HCT116 (cell line): ENCODE measurements at regions not wholly inside any gene's neighbourhood (a gene's known extent, or its start where the extent isn't known, plus 50 kb on each side); places are given as distances from the start of the nearest gene placed in this dataset.

Experiments
- ATAC-seq: fragments of 200-7000 bp; cut with Tn5 transposase; 2 replicates; pipeline ENCODE4 v1.9.1; 2020; ENCODE audit warnings: mild to moderate bottlenecking, moderate library complexity
- BruUV-seq: library from RNA; stranded (reverse); fragments of 400-500 nt; replicated peaks from 2 replicates; lab custom pipeline; 2021; lab: Mats Ljungman, UMichigan
- CTCF ChIA-PET: fragments of 300-600 bp; sonication (Branson Sonifier 250); formaldehyde crosslinking; loops from one replicate; lab custom pipeline; 2021; ENCODE audit warnings: antibody characterized with exemption; lab: Charles Lee
- POLR2A ChIA-PET: fragments of 300-600, 350-600 bp; sonication (Branson Sonifier 250); formaldehyde crosslinking; loops from one replicate; lab custom pipeline; 2021; ENCODE audit warnings: antibody characterized with exemption; lab: Charles Lee
- RAD21 ChIA-PET, 2 experiments: fragments of 300-600 bp; sonication (Branson Sonifier 250); formaldehyde crosslinking; loops; one replicate each; lab custom pipeline; 2023; ENCODE audit warnings: low total read pairs in 2 of 2; ENCODE audit not compliant: uncharacterized antibody in 2 of 2, unreplicated experiment in 2 of 2, low non-redundant PET in 1 of 2; lab: Charles Lee
- DNase-seq: peaks from one replicate; pipeline ENCODE4 v3.0.0-alpha.2; 2010; ENCODE audit warnings: low read depth, low spot score
- H2AFZ ChIP-seq: fragments of 200-600 bp; shearing (Covaris generic), sonication (generic); 2 replicates; pipeline ENCODE4 v1.6.1; 2017; ENCODE audit warnings: low read depth, mixed run types, mixed read lengths, antibody characterized with exemption, low read length; ENCODE audit not compliant: poor library complexity, severe bottlenecking
- H3K27ac ChIP-seq: 2 replicates; pipeline ENCODE4 v1.5.1; 2012; ENCODE audit warnings: low read depth, low read length
- H3K27me3 ChIP-seq: fragments of 200-600 bp; sonication (generic); 2 replicates; pipeline ENCODE4 v1.6.1; 2016; ENCODE audit warnings: mixed run types, low read length, mixed read lengths; ENCODE audit not compliant: insufficient read depth
- H3K36me3 ChIP-seq, 2 experiments: fragments of 200-500 bp in 1 of 2; fragments of 200-600 bp in 1 of 2; sonication (Bioruptor generic) in 1 of 2; sonication (generic) in 1 of 2; 2 replicates each; pipeline versions ENCODE4 v1.5.1 to v1.6.1; 2014 to 2016; ENCODE audit warnings: low read length in 2 of 2, inconsistent platforms in 1 of 2, mixed read lengths in 1 of 2, mixed run types in 1 of 2; ENCODE audit not compliant: insufficient read depth in 2 of 2, control insufficient read depth in 1 of 2
- H3K4me1 ChIP-seq, 2 experiments: fragments of 200-600 bp in 1 of 2; sonication (generic) in 1 of 2; 2 replicates each; pipeline versions ENCODE4 v1.5.1 to v1.6.1; 2012 to 2017; ENCODE audit warnings: low read length in 2 of 2, inconsistent platforms in 1 of 2, mild to moderate bottlenecking in 1 of 2, mixed read lengths in 1 of 2, mixed run types in 1 of 2, moderate library complexity in 1 of 2; ENCODE audit not compliant: insufficient read depth in 2 of 2, control insufficient read depth in 1 of 2
- H3K4me2 ChIP-seq: fragments of 200-600 bp; sonication (generic); 2 replicates; pipeline ENCODE4 v1.6.1; 2017; ENCODE audit warnings: mixed run types, low read length, mixed read lengths
- H3K4me3 ChIP-seq, 2 experiments: fragments of 200-600 bp in 1 of 2; sonication (generic) in 1 of 2; replicated peaks in 1 of 2; 2 replicates each; pipeline ENCODE4 v1.5.1; 2011 to 2016; ENCODE audit warnings: low read length in 2 of 2, control low read depth in 1 of 2, low read depth in 1 of 2, mild to moderate bottlenecking in 1 of 2, mixed read lengths in 1 of 2, mixed run types in 1 of 2
- H3K79me2 ChIP-seq: fragments of 200-600 bp; sonication (generic); 2 replicates; pipeline ENCODE4 v1.6.1; 2017; ENCODE audit warnings: mild to moderate bottlenecking, mixed run types, low read length, moderate library complexity, mixed read lengths; ENCODE audit not compliant: insufficient read depth
- H3K9ac ChIP-seq: fragments of 200-600 bp; sonication (generic); 2 replicates; pipeline ENCODE4 v1.6.1; 2016; ENCODE audit warnings: low read length, mixed read lengths
- H3K9me2 ChIP-seq: fragments of 200-600 bp; sonication (generic), shearing (Covaris generic); 2 replicates; pipeline ENCODE4 v1.6.1; 2017; ENCODE audit warnings: mixed run types, mild to moderate bottlenecking, moderate library complexity; ENCODE audit not compliant: insufficient read depth
- H3K9me3 ChIP-seq, 2 experiments: fragments of 200-500 bp in 1 of 2; fragments of 200-600 bp in 1 of 2; sonication (Bioruptor generic) in 1 of 2; sonication (generic) in 1 of 2; 2 replicates each; pipeline ENCODE4 v1.6.1; 2014 to 2017; ENCODE audit warnings: low read length in 2 of 2, mixed read lengths in 2 of 2, inconsistent platforms in 1 of 2, low read depth in 1 of 2, mild to moderate bottlenecking in 1 of 2, mixed run types in 1 of 2, moderate library complexity in 1 of 2; ENCODE audit not compliant: control insufficient read depth in 1 of 2, insufficient read depth in 1 of 2
- H4K20me1 ChIP-seq: fragments of 200-600 bp; sonication (generic), shearing (Covaris generic); 2 replicates; pipeline ENCODE4 v1.6.1; 2017; ENCODE audit warnings: mixed run types, mild to moderate bottlenecking, moderate library complexity; ENCODE audit not compliant: insufficient read depth
- CBX3 ChIP-seq: IDR thresholded peaks from 2 replicates; pipeline ENCODE4 v1.6.1; 2012; ENCODE audit warnings: low read depth
- CEBPB ChIP-seq: IDR thresholded peaks from 2 replicates; pipeline ENCODE4 v1.6.1; 2012; ENCODE audit warnings: low read depth
- EGR1 ChIP-seq: IDR thresholded peaks from 2 replicates; pipeline ENCODE4 v1.6.1; 2012; ENCODE audit warnings: low read depth
- ELF1 ChIP-seq: IDR thresholded peaks from 2 replicates; pipeline ENCODE4 v1.6.1; 2012; ENCODE audit warnings: low read depth, borderline replicate concordance
- EZH2 ChIP-seq: fragments of 200-600 bp; sonication (generic); IDR thresholded peaks from 2 replicates; pipeline ENCODE4 v1.6.1; 2017; ENCODE audit warnings: antibody characterized with exemption, mixed run types
- EZH2phosphoT487 ChIP-seq: fragments of 200-600 bp; IDR thresholded peaks from 2 replicates; pipeline ENCODE4 v1.6.1; 2018; ENCODE audit warnings: antibody characterized with exemption, borderline replicate concordance
- FOSL1 ChIP-seq: IDR thresholded peaks from 2 replicates; pipeline ENCODE4 v1.6.1; 2012; ENCODE audit warnings: low read depth
- POLR2AphosphoS5 ChIP-seq: IDR thresholded peaks from 2 replicates; pipeline ENCODE4 v1.6.1; 2011; ENCODE audit warnings: mild to moderate bottlenecking, low read depth, low read length, moderate library complexity
- RAD21 ChIP-seq: IDR thresholded peaks from 2 replicates; pipeline ENCODE4 v1.6.1; 2012; ENCODE audit warnings: low read depth, mild to moderate bottlenecking
- SRF ChIP-seq: IDR thresholded peaks from 2 replicates; pipeline ENCODE4 v1.6.1; 2012; ENCODE audit warnings: low read depth
- TCF7L2 ChIP-seq: IDR thresholded peaks from 2 replicates; pipeline ENCODE4 v1.7.0; 2011; ENCODE audit warnings: borderline replicate concordance, inconsistent platforms; ENCODE audit not compliant: insufficient read depth, insufficient read length; ENCODE audit errors: extremely low read depth
- YY1 ChIP-seq: IDR thresholded peaks from 2 replicates; pipeline ENCODE4 v1.6.1; 2011; ENCODE audit warnings: low read length, low read depth, moderate library complexity, mild to moderate bottlenecking; ENCODE audit not compliant: insufficient replicate concordance; ENCODE audit errors: extremely low read depth
- ZNF274 ChIP-seq: fragments of 200-500 bp; sonication (Bioruptor generic); IDR thresholded peaks from 2 replicates; pipeline ENCODE4 v1.6.1; 2014; ENCODE audit warnings: mild to moderate bottlenecking, low read depth, low read length, inconsistent platforms
- intact Hi-C: fragments of 100-400 bp; cut with micrococcal nuclease; formaldehyde crosslinking; loops from 2 replicates; pipeline ENCODE4 v1.10.0; 2022
- TF ChIP-seq, protein P1 (sequence below): IDR thresholded peaks from 2 replicates; pipeline ENCODE4 v1.6.1; 2012
- TF ChIP-seq, protein P2 (sequence below): IDR thresholded peaks from 2 replicates; pipeline ENCODE4 v1.6.1; 2011; ENCODE audit warnings: mild to moderate bottlenecking, low read length, moderate library complexity; ENCODE audit not compliant: insufficient replicate concordance; ENCODE audit errors: extremely low read depth
- TF ChIP-seq, protein P3 (sequence below): IDR thresholded peaks from 2 replicates; pipeline ENCODE4 v1.6.1; 2012; ENCODE audit warnings: low read depth

DNA sequence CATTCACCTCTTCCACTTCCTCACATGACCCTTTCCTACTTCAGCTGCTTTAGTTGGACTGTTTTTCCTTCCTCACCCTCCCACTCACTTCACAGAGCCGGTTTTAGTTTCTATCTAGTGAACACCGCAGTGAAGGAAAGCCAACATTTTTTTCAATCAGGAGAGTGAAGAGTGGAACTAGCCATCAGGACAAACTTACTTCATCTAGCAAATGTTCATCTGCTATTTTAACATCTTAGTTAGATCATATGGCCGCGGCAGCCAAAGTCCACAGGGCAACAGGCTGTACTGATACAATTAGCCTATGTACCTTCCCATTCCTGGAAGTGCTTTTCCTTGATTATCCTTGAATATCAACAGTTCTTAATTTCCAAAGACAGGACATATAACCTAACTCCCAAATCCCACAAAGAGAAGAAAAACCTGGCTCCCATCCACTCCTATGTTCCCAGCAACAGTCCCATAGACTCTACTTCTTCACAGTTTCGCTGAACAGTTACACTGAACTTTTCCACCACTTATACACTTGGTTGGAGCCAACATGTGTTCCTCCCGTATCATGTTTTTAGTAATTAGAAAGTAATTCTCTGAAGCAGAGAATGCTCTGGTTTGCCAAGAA lies 456.2 kb upstream of the THBS1 start:
- Histone ChIP-seq H3K27me3 (no peaks in the 10 kb centered on the region), H4K20me1 (no peaks in the 10 kb centered on the region), H3K79me2 (no peaks in the 10 kb centered on the region), H3K9me3 (no peaks in the 10 kb centered on the region), H3K4me1 (peaks cover 26 to 42% of the 10 kb centered on the region in 2 experiments), H3K9me2 (no peaks in the 10 kb centered on the region), H3K4me3 (no peak overlapping the region), H3K4me2 (no peak overlapping the region), H3K36me3 (no peaks in the 10 kb centered on the region), H3K27ac (no peak overlapping the region), H2AFZ (no peak overlapping the region), H3K9ac (no peak overlapping the region)
- intact Hi-C loops, result loop anchor here (5.0 kb wide), 1 partner anchor 633 kb away; no protein-coding TSS in a partner anchor
- ATAC-seq (no peak), DNase-seq (no peak)
- RAD21 ChIA-PET, result no interaction called here
- POLR2A ChIA-PET, result no interaction called here
- TF ChIP-seq SRF, result no peak
- no peak for TF ChIP-seq YY1
- TF ChIP-seq EZH2phosphoT487, result no peak
- no peak for TF ChIP-seq ZNF274
- no peak for TF ChIP-seq CEBPB
- no peak for TF ChIP-seq ELF1
- no peak for TF ChIP-seq FOSL1
- TF ChIP-seq POLR2AphosphoS5, result no peak
- no peak for TF ChIP-seq TCF7L2
- no peak for TF ChIP-seq RAD21
- TF ChIP-seq, protein P1, sequence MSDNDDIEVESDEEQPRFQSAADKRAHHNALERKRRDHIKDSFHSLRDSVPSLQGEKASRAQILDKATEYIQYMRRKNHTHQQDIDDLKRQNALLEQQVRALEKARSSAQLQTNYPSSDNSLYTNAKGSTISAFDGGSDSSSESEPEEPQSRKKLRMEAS, result no peak
- TF ChIP-seq, protein P2, sequence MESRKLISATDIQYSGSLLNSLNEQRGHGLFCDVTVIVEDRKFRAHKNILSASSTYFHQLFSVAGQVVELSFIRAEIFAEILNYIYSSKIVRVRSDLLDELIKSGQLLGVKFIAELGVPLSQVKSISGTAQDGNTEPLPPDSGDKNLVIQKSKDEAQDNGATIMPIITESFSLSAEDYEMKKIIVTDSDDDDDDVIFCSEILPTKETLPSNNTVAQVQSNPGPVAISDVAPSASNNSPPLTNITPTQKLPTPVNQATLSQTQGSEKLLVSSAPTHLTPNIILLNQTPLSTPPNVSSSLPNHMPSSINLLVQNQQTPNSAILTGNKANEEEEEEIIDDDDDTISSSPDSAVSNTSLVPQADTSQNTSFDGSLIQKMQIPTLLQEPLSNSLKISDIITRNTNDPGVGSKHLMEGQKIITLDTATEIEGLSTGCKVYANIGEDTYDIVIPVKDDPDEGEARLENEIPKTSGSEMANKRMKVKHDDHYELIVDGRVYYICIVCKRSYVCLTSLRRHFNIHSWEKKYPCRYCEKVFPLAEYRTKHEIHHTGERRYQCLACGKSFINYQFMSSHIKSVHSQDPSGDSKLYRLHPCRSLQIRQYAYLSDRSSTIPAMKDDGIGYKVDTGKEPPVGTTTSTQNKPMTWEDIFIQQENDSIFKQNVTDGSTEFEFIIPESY, result no peak
- no peak for TF ChIP-seq CBX3
- TF ChIP-seq EZH2, result no peak
- TF ChIP-seq, protein P3, sequence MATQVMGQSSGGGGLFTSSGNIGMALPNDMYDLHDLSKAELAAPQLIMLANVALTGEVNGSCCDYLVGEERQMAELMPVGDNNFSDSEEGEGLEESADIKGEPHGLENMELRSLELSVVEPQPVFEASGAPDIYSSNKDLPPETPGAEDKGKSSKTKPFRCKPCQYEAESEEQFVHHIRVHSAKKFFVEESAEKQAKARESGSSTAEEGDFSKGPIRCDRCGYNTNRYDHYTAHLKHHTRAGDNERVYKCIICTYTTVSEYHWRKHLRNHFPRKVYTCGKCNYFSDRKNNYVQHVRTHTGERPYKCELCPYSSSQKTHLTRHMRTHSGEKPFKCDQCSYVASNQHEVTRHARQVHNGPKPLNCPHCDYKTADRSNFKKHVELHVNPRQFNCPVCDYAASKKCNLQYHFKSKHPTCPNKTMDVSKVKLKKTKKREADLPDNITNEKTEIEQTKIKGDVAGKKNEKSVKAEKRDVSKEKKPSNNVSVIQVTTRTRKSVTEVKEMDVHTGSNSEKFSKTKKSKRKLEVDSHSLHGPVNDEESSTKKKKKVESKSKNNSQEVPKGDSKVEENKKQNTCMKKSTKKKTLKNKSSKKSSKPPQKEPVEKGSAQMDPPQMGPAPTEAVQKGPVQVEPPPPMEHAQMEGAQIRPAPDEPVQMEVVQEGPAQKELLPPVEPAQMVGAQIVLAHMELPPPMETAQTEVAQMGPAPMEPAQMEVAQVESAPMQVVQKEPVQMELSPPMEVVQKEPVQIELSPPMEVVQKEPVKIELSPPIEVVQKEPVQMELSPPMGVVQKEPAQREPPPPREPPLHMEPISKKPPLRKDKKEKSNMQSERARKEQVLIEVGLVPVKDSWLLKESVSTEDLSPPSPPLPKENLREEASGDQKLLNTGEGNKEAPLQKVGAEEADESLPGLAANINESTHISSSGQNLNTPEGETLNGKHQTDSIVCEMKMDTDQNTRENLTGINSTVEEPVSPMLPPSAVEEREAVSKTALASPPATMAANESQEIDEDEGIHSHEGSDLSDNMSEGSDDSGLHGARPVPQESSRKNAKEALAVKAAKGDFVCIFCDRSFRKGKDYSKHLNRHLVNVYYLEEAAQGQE, result no peak
- TF ChIP-seq EGR1, result no peak
- no TSS peak for BruUV-seq
- CTCF ChIA-PET, result interaction anchor here (1.2 to 1.5 kb wide), 2 partner anchors 455 to 632 kb away, joined by 6 to 9 read pairs; partner anchors contain the start of gene THBS1
